ENCODE measurements at regions not wholly inside any gene's neighbourhood (a gene's known extent, or its start where the extent isn't known, plus 50 kb on each side); places are given as distances from the start of the nearest gene placed in this dataset.

- Histone ChIP-seq H3K23ac (ENCODE audit: low read depth, low read length, poor library complexity) (no peak overlapping the region), H3K4me1 (ENCODE audit: control insufficient read depth in 2 of 2, insufficient read depth in 1 of 2, low read depth in 1 of 2, low read length in 2 of 2) (no peaks in the 10 kb centered on the region), H3K9ac (ENCODE audit: low read depth, low read length, poor library complexity) (no peak overlapping the region), H2AFZ (ENCODE audit: low read length) (no peak overlapping the region), H2BK120ac (ENCODE audit: low read depth, low read length) (no peak overlapping the region), H3K14ac (ENCODE audit: low read length) (no peak overlapping the region), H3K4me2 (ENCODE audit: insufficient read depth, low read length, poor library complexity, severe bottlenecking) (no peak overlapping the region), H3K4ac (ENCODE audit: low read length) (no peak overlapping the region), H3K4me3 (ENCODE audit: low read length in 2 of 2) (no peak overlapping the region), H3K27ac (replicated peaks; ENCODE audit: low read length) (no peak overlapping the region), H2AK5ac (ENCODE audit: low read depth, low read length) (no peak overlapping the region), H3K27me3 (ENCODE audit: control insufficient read depth in 3 of 3, insufficient read depth in 3 of 3, low read depth in 1 of 3, low read length in 3 of 3) (no peaks in the 10 kb centered on the region), H4K8ac (ENCODE audit: low read depth, low read length) (no peak overlapping the region), H3K18ac (ENCODE audit: low read length) (no peak overlapping the region), H2BK5ac (ENCODE audit: low read length) (no peak overlapping the region), H3K79me1 (ENCODE audit: low read depth, low read length) (no peaks in the 10 kb centered on the region), H2BK12ac (ENCODE audit: low read length) (no peak overlapping the region), H3K36me3 (replicated peaks in 1 of 2; ENCODE audit: control insufficient read depth in 2 of 2, insufficient read depth in 2 of 2, low read length in 2 of 2) (no peaks in the 10 kb centered on the region), H3K9me3 (replicated peaks in 1 of 2; ENCODE audit: control insufficient read depth in 2 of 2, insufficient read depth in 1 of 2, low read depth in 1 of 2, low read length in 2 of 2) (no peaks in the 10 kb centered on the region), H2BK15ac (ENCODE audit: low read length) (no peak overlapping the region), H4K91ac (ENCODE audit: low read depth, low read length, poor library complexity) (no peak overlapping the region)
- WGBS, 2 donors (ENCODE audit: extremely low coverage in 2 of 2, insufficient read length in 2 of 2, insufficient replicate concordance in 1 of 2): no CpG with 5 or more reads among the region's 2 CpGs
- no peak for DNase-seq (ENCODE audit: low spot score)
These were observed 633.1 kb downstream of the EFNB2 start for GRCh38 chr13:105902396-105902795.

- Histone ChIP-seq H3K18ac (ENCODE audit: low read length) (no peak overlapping the region), H3K4me1 (ENCODE audit: control insufficient read depth in 2 of 2, insufficient read depth in 1 of 2, low read depth in 1 of 2, low read length in 2 of 2) (no peaks in the 10 kb centered on the region), H3K23ac (ENCODE audit: low read depth, low read length, poor library complexity) (no peak overlapping the region), H2BK120ac (ENCODE audit: low read depth, low read length) (no peak overlapping the region), H3K4ac (ENCODE audit: low read length) (no peak overlapping the region), H3K4me3 (ENCODE audit: low read length in 2 of 2) (no peak overlapping the region), H2AK5ac (ENCODE audit: low read depth, low read length) (no peak overlapping the region), H2BK5ac (ENCODE audit: low read length) (no peak overlapping the region), H3K9ac (ENCODE audit: low read depth, low read length, poor library complexity) (no peak overlapping the region), H2AFZ (ENCODE audit: low read length) (no peak overlapping the region), H3K14ac (ENCODE audit: low read length) (no peak overlapping the region), H2BK12ac (ENCODE audit: low read length) (no peak overlapping the region), H3K4me2 (ENCODE audit: insufficient read depth, low read length, poor library complexity, severe bottlenecking) (no peak overlapping the region), H3K9me3 (replicated peaks in 1 of 2; ENCODE audit: control insufficient read depth in 2 of 2, insufficient read depth in 1 of 2, low read depth in 1 of 2, low read length in 2 of 2) (no peaks in the 10 kb centered on the region), H3K36me3 (replicated peaks in 1 of 2; ENCODE audit: control insufficient read depth in 2 of 2, insufficient read depth in 2 of 2, low read length in 2 of 2) (no peaks in the 10 kb centered on the region), H3K79me1 (ENCODE audit: low read depth, low read length) (no peaks in the 10 kb centered on the region), H4K91ac (ENCODE audit: low read depth, low read length, poor library complexity) (no peak overlapping the region), H3K27ac (replicated peaks; ENCODE audit: low read length) (no peak overlapping the region), H4K8ac (ENCODE audit: low read depth, low read length) (no peak overlapping the region), H3K27me3 (ENCODE audit: control insufficient read depth in 3 of 3, insufficient read depth in 3 of 3, low read depth in 1 of 3, low read length in 3 of 3) (no peaks in the 10 kb centered on the region), H2BK15ac (ENCODE audit: low read length) (no peak overlapping the region)
- no CpG with 5 or more reads among the region's 6 CpGs for WGBS, 2 donors (ENCODE audit: extremely low coverage in 2 of 2, insufficient read length in 2 of 2, insufficient replicate concordance in 1 of 2)
- no peak for DNase-seq (ENCODE audit: low spot score)
These were observed 637.9 kb downstream of the EFNB2 start for GRCh38 chr13:105897575-105897974.

GRCh38 chr13:105894697-105895096 is 640.8 kb downstream of the EFNB2 start:
- Histone ChIP-seq H2BK15ac (ENCODE audit: low read length) (no peak overlapping the region), H3K4me2 (ENCODE audit: insufficient read depth, low read length, poor library complexity, severe bottlenecking) (no peak overlapping the region), H3K4me3 (ENCODE audit: low read length in 2 of 2) (no peak overlapping the region), H4K8ac (ENCODE audit: low read depth, low read length) (no peak overlapping the region), H3K27me3 (ENCODE audit: control insufficient read depth in 3 of 3, insufficient read depth in 3 of 3, low read depth in 1 of 3, low read length in 3 of 3) (no peaks in the 10 kb centered on the region), H3K9me3 (replicated peaks in 1 of 2; ENCODE audit: control insufficient read depth in 2 of 2, insufficient read depth in 1 of 2, low read depth in 1 of 2, low read length in 2 of 2) (no peaks in the 10 kb centered on the region), H4K91ac (ENCODE audit: low read depth, low read length, poor library complexity) (no peak overlapping the region), H2AFZ (ENCODE audit: low read length) (no peak overlapping the region), H2BK5ac (ENCODE audit: low read length) (no peak overlapping the region), H2AK5ac (ENCODE audit: low read depth, low read length) (no peak overlapping the region), H3K9ac (ENCODE audit: low read depth, low read length, poor library complexity) (no peak overlapping the region), H3K79me1 (ENCODE audit: low read depth, low read length) (no peaks in the 10 kb centered on the region), H3K27ac (replicated peaks; ENCODE audit: low read length) (no peak overlapping the region), H2BK12ac (ENCODE audit: low read length) (no peak overlapping the region), H3K36me3 (replicated peaks in 1 of 2; ENCODE audit: control insufficient read depth in 2 of 2, insufficient read depth in 2 of 2, low read length in 2 of 2) (no peaks in the 10 kb centered on the region), H3K4ac (ENCODE audit: low read length) (no peak overlapping the region), H3K4me1 (ENCODE audit: control insufficient read depth in 2 of 2, insufficient read depth in 1 of 2, low read depth in 1 of 2, low read length in 2 of 2) (no peaks in the 10 kb centered on the region), H3K14ac (ENCODE audit: low read length) (no peak overlapping the region), H3K18ac (ENCODE audit: low read length) (no peak overlapping the region), H2BK120ac (ENCODE audit: low read depth, low read length) (no peak overlapping the region), H3K23ac (ENCODE audit: low read depth, low read length, poor library complexity) (no peak overlapping the region)
- DNase-seq (ENCODE audit: low spot score): no peak
- no CpG with 5 or more reads among the region's 2 CpGs for WGBS, 2 donors (ENCODE audit: extremely low coverage in 2 of 2, insufficient read length in 2 of 2, insufficient replicate concordance in 1 of 2)

GRCh38 chr13:105890509-105890908 is 645.0 kb downstream of the EFNB2 start:
- no peak for DNase-seq (ENCODE audit: low spot score)
- Histone ChIP-seq H3K4ac (ENCODE audit: low read length) (no peak overlapping the region), H3K23ac (ENCODE audit: low read depth, low read length, poor library complexity) (no peak overlapping the region), H2BK5ac (ENCODE audit: low read length) (no peak overlapping the region), H3K14ac (ENCODE audit: low read length) (no peak overlapping the region), H4K91ac (ENCODE audit: low read depth, low read length, poor library complexity) (no peak overlapping the region), H3K27ac (replicated peaks; ENCODE audit: low read length) (no peak overlapping the region), H2BK15ac (ENCODE audit: low read length) (no peak overlapping the region), H3K36me3 (replicated peaks in 1 of 2; ENCODE audit: control insufficient read depth in 2 of 2, insufficient read depth in 2 of 2, low read length in 2 of 2) (no peaks in the 10 kb centered on the region), H3K9ac (ENCODE audit: low read depth, low read length, poor library complexity) (no peak overlapping the region), H3K4me1 (ENCODE audit: control insufficient read depth in 2 of 2, insufficient read depth in 1 of 2, low read depth in 1 of 2, low read length in 2 of 2) (no peaks in the 10 kb centered on the region), H2BK12ac (ENCODE audit: low read length) (no peak overlapping the region), H2BK120ac (ENCODE audit: low read depth, low read length) (no peak overlapping the region), H2AFZ (ENCODE audit: low read length) (no peak overlapping the region), H4K8ac (ENCODE audit: low read depth, low read length) (no peak overlapping the region), H2AK5ac (ENCODE audit: low read depth, low read length) (no peak overlapping the region), H3K4me2 (ENCODE audit: insufficient read depth, low read length, poor library complexity, severe bottlenecking) (no peak overlapping the region), H3K79me1 (ENCODE audit: low read depth, low read length) (no peaks in the 10 kb centered on the region), H3K18ac (ENCODE audit: low read length) (no peak overlapping the region), H3K9me3 (replicated peaks in 1 of 2; ENCODE audit: control insufficient read depth in 2 of 2, insufficient read depth in 1 of 2, low read depth in 1 of 2, low read length in 2 of 2) (no peaks in the 10 kb centered on the region), H3K27me3 (ENCODE audit: control insufficient read depth in 3 of 3, insufficient read depth in 3 of 3, low read depth in 1 of 3, low read length in 3 of 3) (no peaks in the 10 kb centered on the region), H3K4me3 (ENCODE audit: low read length in 2 of 2) (no peak overlapping the region)
- no CpG with 5 or more reads among the region's 4 CpGs for WGBS, 2 donors (ENCODE audit: extremely low coverage in 2 of 2, insufficient read length in 2 of 2, insufficient replicate concordance in 1 of 2)

Data from neuronal stem cell (in vitro differentiated cells).